ENCODE measurements at regions not wholly inside any gene's neighbourhood (a gene's known extent, or its start where the extent isn't known, plus 50 kb on each side); places are given as distances from the start of the nearest gene placed in this dataset.

DNA sequence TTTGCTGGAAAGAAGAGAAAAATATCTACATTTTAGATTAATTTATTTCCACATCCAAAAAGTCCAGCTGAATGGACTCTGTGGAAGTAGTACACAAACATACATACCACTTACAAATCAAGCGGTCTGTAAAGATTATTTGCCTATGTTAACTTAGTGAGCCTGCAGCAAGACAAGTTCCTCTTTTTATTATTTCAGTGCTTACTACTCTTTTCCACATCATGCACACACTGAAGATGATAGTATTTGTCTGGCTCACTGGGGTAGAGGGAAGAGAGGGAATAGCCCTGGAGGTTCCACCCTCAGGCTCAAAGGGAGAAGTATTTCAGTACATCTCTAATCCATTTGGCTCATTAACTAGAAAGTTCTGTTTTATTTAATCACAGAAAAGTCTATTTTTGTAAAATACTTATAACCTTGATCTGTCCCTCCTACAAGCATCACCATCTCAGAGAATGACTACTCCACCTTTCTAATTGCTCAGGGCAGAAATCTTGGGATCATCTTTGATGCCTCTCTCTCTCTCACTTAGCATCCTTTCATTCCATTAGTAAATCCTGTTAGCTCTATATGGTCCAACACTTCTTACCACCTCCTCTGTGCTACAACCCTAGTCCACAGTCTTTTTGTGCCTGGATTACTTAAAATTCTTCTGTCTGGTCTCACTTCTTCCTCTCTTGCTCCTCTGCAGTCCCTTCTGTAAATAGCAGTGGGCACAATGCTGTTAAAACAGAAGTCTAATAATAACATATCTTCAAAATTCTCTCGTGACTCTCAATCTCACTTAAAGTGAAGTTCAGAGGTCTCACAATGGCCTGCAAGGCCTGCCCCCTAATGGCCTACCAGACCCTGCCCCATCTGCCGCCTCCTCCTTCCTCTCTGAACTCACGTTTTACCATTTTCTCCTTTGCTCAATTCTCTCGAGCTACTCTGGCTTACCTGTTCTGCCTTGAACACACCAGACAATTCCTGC lies 64.3 kb upstream of the CCDC6 start:
- TF ChIP-seq, protein P1, sequence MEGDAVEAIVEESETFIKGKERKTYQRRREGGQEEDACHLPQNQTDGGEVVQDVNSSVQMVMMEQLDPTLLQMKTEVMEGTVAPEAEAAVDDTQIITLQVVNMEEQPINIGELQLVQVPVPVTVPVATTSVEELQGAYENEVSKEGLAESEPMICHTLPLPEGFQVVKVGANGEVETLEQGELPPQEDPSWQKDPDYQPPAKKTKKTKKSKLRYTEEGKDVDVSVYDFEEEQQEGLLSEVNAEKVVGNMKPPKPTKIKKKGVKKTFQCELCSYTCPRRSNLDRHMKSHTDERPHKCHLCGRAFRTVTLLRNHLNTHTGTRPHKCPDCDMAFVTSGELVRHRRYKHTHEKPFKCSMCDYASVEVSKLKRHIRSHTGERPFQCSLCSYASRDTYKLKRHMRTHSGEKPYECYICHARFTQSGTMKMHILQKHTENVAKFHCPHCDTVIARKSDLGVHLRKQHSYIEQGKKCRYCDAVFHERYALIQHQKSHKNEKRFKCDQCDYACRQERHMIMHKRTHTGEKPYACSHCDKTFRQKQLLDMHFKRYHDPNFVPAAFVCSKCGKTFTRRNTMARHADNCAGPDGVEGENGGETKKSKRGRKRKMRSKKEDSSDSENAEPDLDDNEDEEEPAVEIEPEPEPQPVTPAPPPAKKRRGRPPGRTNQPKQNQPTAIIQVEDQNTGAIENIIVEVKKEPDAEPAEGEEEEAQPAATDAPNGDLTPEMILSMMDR (optimal IDR thresholded peaks at IDR 0.05 in 1 of 3, IDR thresholded peaks at IDR 0.05 in 1 of 3, conservative IDR thresholded peaks at IDR 0.05 in 1 of 3; ENCODE audit: extremely low read depth in 1 of 3, insufficient read depth in 2 of 3, low read length in 3 of 3) = no peak
- no peak for TF ChIP-seq EZH2 (IDR thresholded peaks at IDR 0.05; ENCODE audit: low read length)
